ENCODE measurements at regions not wholly inside any gene's neighbourhood (a gene's known extent, or its start where the extent isn't known, plus 50 kb on each side); places are given as distances from the start of the nearest gene placed in this dataset.

GRCh38 chr3:27561576-27561975 is 77.4 kb upstream of the SLC4A7 start:
- Histone ChIP-seq H3K4me3 (ENCODE audit: low read depth, low read length) (no peak overlapping the region), H3K9me3 (ENCODE audit: control insufficient read depth, insufficient read depth, low read depth, low read length) (no peaks in the 10 kb centered on the region), H3K4me1 (ENCODE audit: control insufficient read depth, insufficient read depth, low read length) (no peaks in the 10 kb centered on the region), H3K36me3 (ENCODE audit: control insufficient read depth in 2 of 2, insufficient read depth in 1 of 2, low read length in 2 of 2) (no peaks in the 10 kb centered on the region), H3K27ac (ENCODE audit: extremely low read depth, low read depth, low read length) (no peak overlapping the region)
- POLR2A ChIA-PET: no interaction called here
- TF ChIP-seq ZNF558 (tag by site-specific recombination; IDR thresholded peaks at IDR 0.05): no peak
- no peak for TF ChIP-seq ZNF416 (tag by site-specific recombination; IDR thresholded peaks at IDR 0.05)
- no peak for TF ChIP-seq SP7 (tag by site-specific recombination; IDR thresholded peaks at IDR 0.05)
- TF ChIP-seq KLF1 (tag by site-specific recombination; IDR thresholded peaks at IDR 0.05): no peak
- TF ChIP-seq ZBTB26 (tag by site-specific recombination; optimal IDR thresholded peaks at IDR 0.05): no peak
- TF ChIP-seq ZNF571 (tag by site-specific recombination; IDR thresholded peaks at IDR 0.05): no peak
- no peak for TF ChIP-seq ZNF623 (tag by site-specific recombination; IDR thresholded peaks at IDR 0.05)
- TF ChIP-seq HIC1 (tag by site-specific recombination; IDR thresholded peaks at IDR 0.05): no peak
- no peak for TF ChIP-seq ZBTB44 (tag by site-specific recombination; IDR thresholded peaks at IDR 0.05)
- no peak for TF ChIP-seq ZNF624 (tag by site-specific recombination; IDR thresholded peaks at IDR 0.05)
- TF ChIP-seq ZNF426 (tag by site-specific recombination; IDR thresholded peaks at IDR 0.05): no peak
- TF ChIP-seq SP3 (tag by site-specific recombination; IDR thresholded peaks at IDR 0.05): no peak
- CTCF ChIA-PET: interaction anchor here (0.7 kb wide), 1 partner anchor 105 kb away, joined by 3 read pairs; no protein-coding TSS in a partner anchor

DNA sequence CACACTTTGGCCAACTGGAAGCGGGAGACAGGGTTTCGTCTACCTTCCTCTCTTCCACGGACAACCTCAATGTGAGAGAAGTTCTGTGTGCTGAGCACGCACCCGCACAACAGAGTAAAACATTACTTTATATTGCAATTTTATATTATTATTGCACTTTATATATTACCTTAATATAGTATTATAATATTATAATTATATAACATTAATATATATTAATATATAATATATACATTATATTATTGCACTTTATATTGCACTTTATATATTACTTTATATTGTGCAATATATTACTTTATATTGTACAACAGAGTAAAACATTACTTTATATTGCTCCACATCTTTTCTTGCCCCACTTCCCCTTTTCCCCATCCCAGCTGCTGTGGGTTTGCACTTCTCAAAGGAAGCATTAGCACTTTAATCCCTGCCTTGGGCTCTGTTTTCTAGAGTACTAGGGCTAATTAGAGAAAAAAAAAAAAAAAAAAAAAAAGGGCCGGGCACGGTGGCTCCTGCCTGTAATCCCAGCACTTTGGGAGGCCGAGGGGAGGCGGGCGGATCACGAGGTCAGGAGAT is 76.4 kb upstream of the SLC4A7 start:
- Histone ChIP-seq H3K9me3 (ENCODE audit: control insufficient read depth, insufficient read depth, low read depth, low read length) (no peaks in the 10 kb centered on the region), H3K27ac (ENCODE audit: extremely low read depth, low read depth, low read length) (no peak overlapping the region), H3K4me3 (ENCODE audit: low read depth, low read length) (no peak overlapping the region), H3K36me3 (ENCODE audit: control insufficient read depth in 2 of 2, insufficient read depth in 1 of 2, low read length in 2 of 2) (no peaks in the 10 kb centered on the region), H3K4me1 (ENCODE audit: control insufficient read depth, insufficient read depth, low read length) (no peaks in the 10 kb centered on the region)
- POLR2A ChIA-PET: no interaction called here
- CTCF ChIA-PET: no interaction called here
- no peak for TF ChIP-seq ZNF175 (tag by site-specific recombination; IDR thresholded peaks at IDR 0.05)

GRCh38 chr3:27559835-27560234 is 75.7 kb upstream of the SLC4A7 start:
- TF ChIP-seq ZBTB7A (tag by site-specific recombination; IDR thresholded peaks at IDR 0.05; ENCODE audit: low read depth) (no peak), ZNF426 (tag by site-specific recombination; IDR thresholded peaks at IDR 0.05) (no peak), HOXA7 (CRISPR knock-in tag; IDR thresholded peaks at IDR 0.05; ENCODE audit: borderline replicate concordance) (no peak), ZNF350 (tag by site-specific recombination; IDR thresholded peaks at IDR 0.05) (no peak), REST (tag by site-specific recombination; IDR thresholded peaks at IDR 0.05) (no peak), ZNF585B (tag by site-specific recombination; IDR thresholded peaks at IDR 0.05) (no peak), ZNF701 (tag by site-specific recombination; IDR thresholded peaks at IDR 0.05) (no peak), HOXD13 (CRISPR knock-in tag; IDR thresholded peaks at IDR 0.05; ENCODE audit: borderline replicate concordance) (no peak), ZNF549 (tag by site-specific recombination; IDR thresholded peaks at IDR 0.05) (no peak), ZNF707 (tag by site-specific recombination; IDR thresholded peaks at IDR 0.05) (no peak), MEIS1 (CRISPR knock-in tag; IDR thresholded peaks at IDR 0.05; ENCODE audit: borderline replicate concordance) (no peak), ZNF658 (tag by site-specific recombination; IDR thresholded peaks at IDR 0.05) (no peak)
- POLR2A ChIA-PET: no interaction called here
- Histone ChIP-seq H3K36me3 (ENCODE audit: control insufficient read depth in 2 of 2, insufficient read depth in 1 of 2, low read length in 2 of 2) (no peaks in the 10 kb centered on the region), H3K27ac (ENCODE audit: extremely low read depth, low read depth, low read length) (no peak overlapping the region), H3K9me3 (ENCODE audit: control insufficient read depth, insufficient read depth, low read depth, low read length) (no peaks in the 10 kb centered on the region), H3K4me1 (ENCODE audit: control insufficient read depth, insufficient read depth, low read length) (no peaks in the 10 kb centered on the region), H3K4me3 (ENCODE audit: low read depth, low read length) (no peak overlapping the region)
- CTCF ChIA-PET: no interaction called here

All from HEK293 (cell line).